IMR-90 (cell line): ENCODE measurements at regions not wholly inside any gene's neighbourhood (a gene's known extent, or its start where the extent isn't known, plus 50 kb on each side); places are given as distances from the start of the nearest gene placed in this dataset.

Source experiments
- BHLHE40 ChIP-seq: fragments of 150-350 bp; IDR thresholded peaks from 2 replicates; pipeline ENCODE4 v1.6.1; 2016; ENCODE audit warnings: mild to moderate bottlenecking, low read depth, low read length
- CTCF ChIP-seq: conservative IDR thresholded peaks from 2 replicates; pipeline ENCODE4 v1.5.1; 2012; ENCODE audit warnings: mild to moderate bottlenecking, low read depth, low read length, improper control_type of control experiment
- FOS ChIP-seq: fragments of 150-350 bp; IDR thresholded peaks from 2 replicates; pipeline ENCODE4 v1.6.1; 2016; ENCODE audit warnings: low read depth, low read length
- NFE2L2 ChIP-seq: fragments of 150-350 bp; IDR thresholded peaks from 2 replicates; pipeline ENCODE4 v1.6.1; 2016; ENCODE audit warnings: low read depth, mild to moderate bottlenecking, low read length
- POLR2A ChIP-seq: IDR thresholded peaks from 2 replicates; pipeline ENCODE4 v1.6.1; 2012; ENCODE audit warnings: mild to moderate bottlenecking, low read depth, low read length
- RAD21 ChIP-seq: IDR thresholded peaks from 2 replicates; pipeline ENCODE4 v1.6.1; 2012; ENCODE audit warnings: low read length, improper control_type of control experiment
- RFX5 ChIP-seq: IDR thresholded peaks from 2 replicates; pipeline ENCODE4 v1.8.0; 2012; ENCODE audit warnings: low read depth, mild to moderate bottlenecking, low read length, moderate library complexity
- SMC3 ChIP-seq: fragments of 150-350 bp; IDR thresholded peaks from 2 replicates; pipeline ENCODE4 v1.6.1; 2016; ENCODE audit warnings: low read depth, mild to moderate bottlenecking, antibody characterized with exemption, low read length, moderate library complexity
- TF ChIP-seq, protein P1 (sequence below): fragments of 150-350 bp; IDR thresholded peaks from 2 replicates; pipeline ENCODE4 v1.6.1; 2016; ENCODE audit warnings: low read depth, mild to moderate bottlenecking, low read length, moderate library complexity, borderline replicate concordance
- TF ChIP-seq, protein P2 (sequence below): fragments of 150-350 bp; IDR thresholded peaks from 2 replicates; pipeline ENCODE4 v1.6.1; 2017; ENCODE audit warnings: mild to moderate bottlenecking, antibody characterized with exemption, low read length, low read depth

DNA sequence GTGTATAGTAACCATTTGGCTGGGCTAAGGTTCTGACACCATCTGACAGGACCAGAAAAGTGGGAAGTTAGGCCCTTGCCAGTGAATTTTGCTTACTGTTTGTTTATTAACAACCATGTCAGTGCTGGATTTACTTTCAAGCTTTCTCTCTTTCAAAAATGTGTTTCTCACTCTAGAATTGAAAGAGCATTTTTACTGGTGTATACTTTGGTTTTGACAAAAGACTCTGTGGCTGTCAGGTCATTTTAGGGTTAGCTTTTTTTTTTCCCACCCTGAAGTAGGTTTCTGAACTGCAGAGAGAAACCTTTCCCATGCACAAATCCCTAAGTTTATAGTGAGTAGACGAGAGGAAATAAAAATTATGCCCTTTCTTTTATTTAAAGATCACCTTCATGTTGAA, 230.0 kb upstream of the TBC1D5 start:
- no peak for TF ChIP-seq CTCF
- TF ChIP-seq RFX5: no peak
- no peak for TF ChIP-seq BHLHE40
- TF ChIP-seq SMC3: no peak
- TF ChIP-seq POLR2A: no peak
- no peak for TF ChIP-seq FOS
- TF ChIP-seq, protein P1, sequence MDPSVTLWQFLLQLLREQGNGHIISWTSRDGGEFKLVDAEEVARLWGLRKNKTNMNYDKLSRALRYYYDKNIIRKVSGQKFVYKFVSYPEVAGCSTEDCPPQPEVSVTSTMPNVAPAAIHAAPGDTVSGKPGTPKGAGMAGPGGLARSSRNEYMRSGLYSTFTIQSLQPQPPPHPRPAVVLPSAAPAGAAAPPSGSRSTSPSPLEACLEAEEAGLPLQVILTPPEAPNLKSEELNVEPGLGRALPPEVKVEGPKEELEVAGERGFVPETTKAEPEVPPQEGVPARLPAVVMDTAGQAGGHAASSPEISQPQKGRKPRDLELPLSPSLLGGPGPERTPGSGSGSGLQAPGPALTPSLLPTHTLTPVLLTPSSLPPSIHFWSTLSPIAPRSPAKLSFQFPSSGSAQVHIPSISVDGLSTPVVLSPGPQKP: no peak
- TF ChIP-seq NFE2L2: no peak
- TF ChIP-seq, protein P2, sequence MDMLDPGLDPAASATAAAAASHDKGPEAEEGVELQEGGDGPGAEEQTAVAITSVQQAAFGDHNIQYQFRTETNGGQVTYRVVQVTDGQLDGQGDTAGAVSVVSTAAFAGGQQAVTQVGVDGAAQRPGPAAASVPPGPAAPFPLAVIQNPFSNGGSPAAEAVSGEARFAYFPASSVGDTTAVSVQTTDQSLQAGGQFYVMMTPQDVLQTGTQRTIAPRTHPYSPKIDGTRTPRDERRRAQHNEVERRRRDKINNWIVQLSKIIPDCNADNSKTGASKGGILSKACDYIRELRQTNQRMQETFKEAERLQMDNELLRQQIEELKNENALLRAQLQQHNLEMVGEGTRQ: no peak
- no peak for TF ChIP-seq RAD21
